ENCODE measurements at regions not wholly inside any gene's neighbourhood (a gene's known extent, or its start where the extent isn't known, plus 50 kb on each side); places are given as distances from the start of the nearest gene placed in this dataset.

DNA sequence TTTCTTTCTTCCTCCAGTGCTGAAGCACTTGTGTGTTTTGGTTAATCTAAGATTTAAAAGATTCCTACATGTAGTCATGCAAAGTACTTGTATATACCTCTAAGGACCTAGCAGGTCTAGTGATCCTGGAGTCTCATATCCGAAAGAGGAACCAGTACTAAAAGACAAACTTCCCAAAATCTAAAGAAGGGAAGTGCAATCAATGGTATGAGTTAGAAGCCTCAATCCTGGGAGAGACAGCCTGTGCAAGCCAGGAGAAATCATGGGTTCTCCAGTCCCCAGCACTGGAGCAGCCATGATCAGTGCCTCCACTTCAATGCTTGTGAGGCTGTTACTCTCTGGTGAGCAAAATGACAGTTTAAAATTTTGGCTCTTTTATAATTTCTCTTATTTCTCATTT lies 277.4 kb downstream of the DAD1 start:
- Histone ChIP-seq H3K9me3 (ENCODE audit: low read depth, low read length) (no peaks in the 10 kb centered on the region), H3K4me3 (ENCODE audit: insufficient read depth, low read length) (no peak overlapping the region), H2AFZ (ENCODE audit: low read length) (no peak overlapping the region), H4K20me1 (ENCODE audit: insufficient read depth, low read length) (no peaks in the 10 kb centered on the region), H3K27me3 (ENCODE audit: insufficient read depth, low read length) (peaks cover 17% of the 10 kb centered on the region), H3K4me1 (ENCODE audit: insufficient read depth, low read length) (no peaks in the 10 kb centered on the region), H3K36me3 (ENCODE audit: insufficient read depth, low read length) (no peaks in the 10 kb centered on the region), H3K79me2 (ENCODE audit: insufficient read depth, low read length) (no peaks in the 10 kb centered on the region), H3K4me2 (ENCODE audit: insufficient read depth, low read length) (no peak overlapping the region), H3K27ac (ENCODE audit: low read depth, low read length) (no peak overlapping the region)
- TF ChIP-seq, protein P1, sequence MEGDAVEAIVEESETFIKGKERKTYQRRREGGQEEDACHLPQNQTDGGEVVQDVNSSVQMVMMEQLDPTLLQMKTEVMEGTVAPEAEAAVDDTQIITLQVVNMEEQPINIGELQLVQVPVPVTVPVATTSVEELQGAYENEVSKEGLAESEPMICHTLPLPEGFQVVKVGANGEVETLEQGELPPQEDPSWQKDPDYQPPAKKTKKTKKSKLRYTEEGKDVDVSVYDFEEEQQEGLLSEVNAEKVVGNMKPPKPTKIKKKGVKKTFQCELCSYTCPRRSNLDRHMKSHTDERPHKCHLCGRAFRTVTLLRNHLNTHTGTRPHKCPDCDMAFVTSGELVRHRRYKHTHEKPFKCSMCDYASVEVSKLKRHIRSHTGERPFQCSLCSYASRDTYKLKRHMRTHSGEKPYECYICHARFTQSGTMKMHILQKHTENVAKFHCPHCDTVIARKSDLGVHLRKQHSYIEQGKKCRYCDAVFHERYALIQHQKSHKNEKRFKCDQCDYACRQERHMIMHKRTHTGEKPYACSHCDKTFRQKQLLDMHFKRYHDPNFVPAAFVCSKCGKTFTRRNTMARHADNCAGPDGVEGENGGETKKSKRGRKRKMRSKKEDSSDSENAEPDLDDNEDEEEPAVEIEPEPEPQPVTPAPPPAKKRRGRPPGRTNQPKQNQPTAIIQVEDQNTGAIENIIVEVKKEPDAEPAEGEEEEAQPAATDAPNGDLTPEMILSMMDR (IDR thresholded peaks at IDR 0.05; ENCODE audit: extremely low read depth, low read depth, low read length), result no peak
- no peak for DNase-seq (ENCODE audit: insufficient read length, low spot score, missing footprints)

DNA sequence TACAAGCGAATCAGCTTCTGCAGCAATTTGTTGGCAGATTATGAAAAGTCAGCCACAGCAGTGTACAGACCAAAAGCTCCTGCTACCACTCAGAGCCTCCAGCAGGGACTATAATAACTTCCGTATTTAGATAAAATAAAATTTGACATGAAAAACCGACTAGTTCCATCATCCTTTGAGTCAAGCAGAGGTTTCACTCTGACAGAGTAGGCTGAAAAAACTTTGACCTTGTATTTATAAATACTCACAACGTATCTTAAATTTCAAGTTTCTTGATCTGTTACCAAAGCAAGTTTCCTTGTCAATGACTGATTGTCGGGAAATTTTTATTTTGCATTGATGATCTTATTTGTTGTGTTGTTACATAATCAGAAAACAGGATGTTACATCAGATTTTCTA lies 283.4 kb downstream of the DAD1 start:
- no peaks in the 10 kb centered on the region for H4K20me1 ChIP-seq (ENCODE audit: insufficient read depth, low read length)
- H3K79me2 ChIP-seq (ENCODE audit: insufficient read depth, low read length), result no peaks in the 10 kb centered on the region
- H3K36me3 ChIP-seq (ENCODE audit: insufficient read depth, low read length), result no peaks in the 10 kb centered on the region
- TF ChIP-seq, protein P1 (IDR thresholded peaks at IDR 0.05; ENCODE audit: extremely low read depth, low read depth, low read length), result no peak
- H3K4me2 ChIP-seq (ENCODE audit: insufficient read depth, low read length), result no peak overlapping the region
- H3K27me3 ChIP-seq (ENCODE audit: insufficient read depth, low read length), result peaks cover 25% of the 10 kb centered on the region
- H3K4me1 ChIP-seq (ENCODE audit: insufficient read depth, low read length), result peaks cover 4% of the 10 kb centered on the region
- H3K4me3 ChIP-seq (ENCODE audit: insufficient read depth, low read length), result no peak overlapping the region
- no peak overlapping the region for H2AFZ ChIP-seq (ENCODE audit: low read length)
- no peak for DNase-seq (ENCODE audit: insufficient read length, low spot score, missing footprints)
- no peak overlapping the region for H3K27ac ChIP-seq (ENCODE audit: low read depth, low read length)
- H3K9me3 ChIP-seq (ENCODE audit: low read depth, low read length), result no peaks in the 10 kb centered on the region

DNA sequence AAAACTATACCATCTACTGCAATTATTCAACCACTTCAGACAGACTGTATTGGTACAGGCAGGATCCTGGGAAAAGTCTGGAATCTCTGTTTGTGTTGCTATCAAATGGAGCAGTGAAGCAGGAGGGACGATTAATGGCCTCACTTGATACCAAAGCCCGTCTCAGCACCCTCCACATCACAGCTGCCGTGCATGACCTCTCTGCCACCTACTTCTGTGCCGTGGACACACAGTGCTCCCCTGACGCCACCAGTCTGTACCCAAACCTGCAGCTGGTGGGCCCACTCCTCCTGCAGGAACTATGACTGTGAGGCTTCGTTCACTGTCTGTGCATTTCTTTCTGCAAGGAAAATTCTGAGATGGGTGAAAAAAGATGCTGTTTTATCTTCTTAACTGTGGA lies 284.7 kb downstream of the DAD1 start:
- TF ChIP-seq, protein P1 (IDR thresholded peaks at IDR 0.05; ENCODE audit: extremely low read depth, low read depth, low read length), result no peak
- Histone ChIP-seq H3K4me1 (ENCODE audit: insufficient read depth, low read length) (peaks cover 4% of the 10 kb centered on the region), H3K4me3 (ENCODE audit: insufficient read depth, low read length) (no peak overlapping the region), H3K27ac (ENCODE audit: low read depth, low read length) (no peak overlapping the region), H2AFZ (ENCODE audit: low read length) (peak overlapping the region; percentile 66), H3K36me3 (ENCODE audit: insufficient read depth, low read length) (no peaks in the 10 kb centered on the region), H4K20me1 (ENCODE audit: insufficient read depth, low read length) (no peaks in the 10 kb centered on the region), H3K4me2 (ENCODE audit: insufficient read depth, low read length) (no peak overlapping the region), H3K79me2 (ENCODE audit: insufficient read depth, low read length) (no peaks in the 10 kb centered on the region), H3K9me3 (ENCODE audit: low read depth, low read length) (no peaks in the 10 kb centered on the region), H3K27me3 (ENCODE audit: insufficient read depth, low read length) (peaks cover 25% of the 10 kb centered on the region)
- DNase-seq (ENCODE audit: insufficient read length, low spot score, missing footprints), result no peak

DNA sequence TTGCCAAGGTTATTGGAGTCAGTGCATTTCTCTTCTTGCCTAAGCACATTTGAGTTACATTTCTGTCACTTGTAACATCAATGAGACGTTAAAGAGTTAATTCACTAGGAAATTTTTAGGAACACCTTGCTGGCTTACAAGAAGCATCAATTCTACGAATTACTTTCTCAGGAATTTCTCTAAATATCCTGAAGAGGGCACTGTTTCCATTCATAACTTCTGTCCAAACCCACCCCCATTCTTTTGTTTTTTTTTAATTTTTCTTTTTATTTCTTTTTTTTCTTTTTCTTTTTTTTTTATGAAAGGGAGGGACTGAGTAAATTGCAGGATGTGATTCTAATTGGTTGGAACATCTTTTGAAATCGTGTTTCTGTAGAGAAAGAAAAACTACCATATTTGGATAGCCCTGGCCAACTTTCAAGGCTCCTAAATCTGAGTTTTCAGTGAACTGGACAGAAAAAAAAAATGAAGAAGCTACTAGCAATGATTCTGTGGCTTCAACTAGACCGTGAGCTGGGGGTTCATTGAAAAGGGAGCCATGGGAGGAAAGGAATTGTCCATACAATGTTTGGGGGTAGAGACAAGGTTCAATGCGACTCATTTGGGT lies 285.3 kb downstream of the DAD1 start:
- no peak overlapping the region for H3K27ac ChIP-seq (ENCODE audit: low read depth, low read length)
- H3K4me1 ChIP-seq (ENCODE audit: insufficient read depth, low read length), result peaks cover 4% of the 10 kb centered on the region
- H3K4me2 ChIP-seq (ENCODE audit: insufficient read depth, low read length), result no peak overlapping the region
- TF ChIP-seq, protein P1 (IDR thresholded peaks at IDR 0.05; ENCODE audit: extremely low read depth, low read depth, low read length), result peak; percentile 63
- no peak for DNase-seq (ENCODE audit: insufficient read length, low spot score, missing footprints)
- peaks cover 23% of the 10 kb centered on the region for H3K27me3 ChIP-seq (ENCODE audit: insufficient read depth, low read length)
- peak overlapping the region; percentile 8 for H3K4me3 ChIP-seq (ENCODE audit: insufficient read depth, low read length)
- H3K36me3 ChIP-seq (ENCODE audit: insufficient read depth, low read length), result no peaks in the 10 kb centered on the region
- H3K79me2 ChIP-seq (ENCODE audit: insufficient read depth, low read length), result no peaks in the 10 kb centered on the region
- no peaks in the 10 kb centered on the region for H4K20me1 ChIP-seq (ENCODE audit: insufficient read depth, low read length)
- H2AFZ ChIP-seq (ENCODE audit: low read length), result peak overlapping the region; percentile 66
- no peaks in the 10 kb centered on the region for H3K9me3 ChIP-seq (ENCODE audit: low read depth, low read length)

All from osteoblast (primary cell).